ENCODE measurements at regions not wholly inside any gene's neighbourhood (a gene's known extent, or its start where the extent isn't known, plus 50 kb on each side); places are given as distances from the start of the nearest gene placed in this dataset.

DNA sequence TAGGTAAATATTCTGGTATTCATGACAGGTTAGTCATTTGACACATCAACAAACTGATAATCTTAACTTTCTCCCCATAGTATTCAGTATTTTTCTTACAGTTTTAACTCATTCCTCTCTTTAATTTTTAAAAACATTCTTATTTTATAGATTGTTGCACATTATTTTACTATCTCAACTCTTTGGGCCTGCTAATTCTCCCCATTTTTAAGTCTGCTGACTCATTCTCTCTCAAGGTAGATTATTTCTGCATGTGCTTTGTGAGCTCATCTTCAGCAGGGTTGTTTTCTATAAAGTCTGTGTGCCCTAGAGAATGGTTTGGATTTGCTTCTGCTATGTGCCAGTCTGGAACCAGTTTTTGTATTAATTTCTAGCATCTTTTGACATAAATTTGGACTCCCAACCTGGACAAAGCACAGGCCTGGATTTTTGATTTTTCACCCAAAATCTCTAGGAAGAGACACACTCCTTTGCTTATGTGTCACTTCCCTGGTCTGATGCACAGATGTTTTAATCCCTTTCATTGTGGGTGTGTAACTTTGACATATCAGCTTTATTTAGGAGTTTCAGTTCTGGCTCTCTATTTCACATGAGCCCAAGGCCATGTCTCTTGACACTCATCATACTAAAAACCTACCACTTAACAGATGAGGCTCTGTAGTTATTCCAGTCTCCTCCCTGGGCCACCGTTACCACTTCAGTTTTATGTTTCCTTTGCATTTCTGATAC lies 194.3 kb upstream of the PGRMC2 start:
- DNase-seq, result no peak

DNA sequence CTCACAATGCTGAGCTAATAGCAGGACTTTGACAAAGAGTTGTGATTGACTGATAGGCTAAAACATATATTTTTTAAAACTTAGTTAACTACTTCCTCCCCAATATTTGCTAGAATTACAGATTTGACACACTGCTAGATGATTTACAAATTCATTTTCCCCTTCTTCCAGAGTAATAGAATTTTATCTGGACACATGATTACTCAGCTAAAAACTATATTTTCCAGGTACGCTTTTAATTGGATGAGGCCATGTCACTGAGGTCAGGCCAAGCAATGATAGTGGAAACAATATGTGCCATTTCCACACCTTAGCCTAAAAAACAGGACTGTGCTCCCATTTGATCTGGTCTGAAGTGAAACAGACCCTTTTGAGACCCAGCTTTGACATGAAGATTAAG lies 193.3 kb upstream of the PGRMC2 start:
- DNase-seq, result no peak

DNA sequence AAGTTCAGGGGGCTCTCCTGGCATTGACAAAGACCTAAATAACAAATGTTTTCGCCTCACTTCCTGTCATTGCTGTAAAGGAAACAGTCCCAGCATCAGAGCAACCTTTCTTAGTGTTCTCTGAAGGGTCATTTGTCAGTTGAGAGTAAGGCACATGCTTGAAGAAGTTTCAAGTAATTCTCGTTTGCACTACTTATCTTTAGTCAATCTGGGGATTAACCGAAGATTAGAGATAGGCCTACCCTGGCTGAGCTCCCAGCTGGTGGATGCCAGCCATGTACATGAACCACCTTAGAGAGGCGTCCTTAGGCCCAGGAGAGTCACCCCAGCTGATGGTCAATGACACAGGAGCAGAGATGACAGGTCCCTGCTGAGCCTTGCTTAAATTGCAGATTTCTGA lies 189.9 kb upstream of the PGRMC2 start:
- DNase-seq, result no peak

DNA sequence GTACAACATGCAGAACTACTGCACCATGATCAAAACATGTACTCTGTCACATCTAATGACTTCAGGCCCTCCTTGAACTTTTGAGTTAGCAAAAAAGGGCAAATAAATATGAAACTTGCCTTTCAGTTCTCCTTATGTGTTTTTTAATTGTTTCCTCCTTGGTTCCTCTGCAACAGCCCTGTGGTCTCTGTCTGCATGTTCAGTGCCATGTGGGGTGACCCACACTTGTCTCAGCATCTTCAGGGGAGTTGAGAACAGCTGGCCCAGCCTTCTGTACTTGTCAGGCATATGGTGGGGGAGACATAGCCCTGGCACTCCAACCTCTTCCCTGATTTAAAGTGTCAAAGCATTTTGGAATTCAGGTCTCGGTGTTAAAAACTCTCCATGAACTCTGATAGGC lies 188.0 kb upstream of the PGRMC2 start:
- DNase-seq, result no peak

DNA sequence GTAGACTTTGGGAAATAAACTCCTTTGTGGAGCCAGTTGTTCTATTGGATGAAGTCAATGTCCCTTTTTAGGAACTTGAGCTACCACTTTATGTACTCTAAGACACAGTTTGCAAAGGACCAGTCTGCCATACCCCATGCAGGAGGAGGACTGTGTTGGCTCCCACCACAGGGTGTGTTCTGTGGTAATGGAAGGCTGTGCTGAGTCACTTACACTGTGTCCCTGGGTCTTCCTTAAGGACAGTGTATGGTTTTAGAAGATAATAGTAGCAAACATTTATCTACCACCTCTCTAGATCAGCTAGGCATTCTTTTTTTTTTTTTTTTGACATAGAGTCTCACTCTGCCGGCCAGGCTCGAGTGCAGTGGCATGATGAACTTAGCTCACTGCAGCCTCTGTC lies 184.0 kb upstream of the PGRMC2 start:
- no peak for DNase-seq

DNA sequence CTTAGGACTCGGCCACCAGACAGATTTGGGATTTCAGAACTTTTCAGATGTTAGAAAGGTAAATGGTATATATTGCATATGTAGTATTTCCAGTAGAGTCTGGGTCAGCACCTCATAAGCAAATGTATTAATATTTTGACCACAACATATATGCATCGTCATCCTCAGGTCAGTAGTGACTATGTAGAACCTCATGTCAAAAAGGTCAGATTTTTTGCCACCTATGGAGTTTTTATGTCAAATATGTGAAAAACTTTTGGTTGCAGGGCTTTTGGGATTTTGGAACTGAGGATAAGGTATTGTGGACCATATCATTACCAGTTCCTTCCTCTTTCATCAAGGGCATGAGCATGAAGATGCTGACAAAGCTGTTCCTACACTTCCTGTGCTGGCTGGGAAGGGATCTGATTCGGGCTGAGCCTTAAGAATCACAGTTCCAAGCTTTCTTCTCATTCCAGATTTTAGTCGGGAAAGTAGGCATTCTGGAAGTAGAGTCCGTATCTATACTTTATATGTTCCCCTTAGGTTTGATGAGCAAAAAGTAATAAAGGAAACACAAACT lies 183.0 kb upstream of the PGRMC2 start:
- no peak for DNase-seq

DNA sequence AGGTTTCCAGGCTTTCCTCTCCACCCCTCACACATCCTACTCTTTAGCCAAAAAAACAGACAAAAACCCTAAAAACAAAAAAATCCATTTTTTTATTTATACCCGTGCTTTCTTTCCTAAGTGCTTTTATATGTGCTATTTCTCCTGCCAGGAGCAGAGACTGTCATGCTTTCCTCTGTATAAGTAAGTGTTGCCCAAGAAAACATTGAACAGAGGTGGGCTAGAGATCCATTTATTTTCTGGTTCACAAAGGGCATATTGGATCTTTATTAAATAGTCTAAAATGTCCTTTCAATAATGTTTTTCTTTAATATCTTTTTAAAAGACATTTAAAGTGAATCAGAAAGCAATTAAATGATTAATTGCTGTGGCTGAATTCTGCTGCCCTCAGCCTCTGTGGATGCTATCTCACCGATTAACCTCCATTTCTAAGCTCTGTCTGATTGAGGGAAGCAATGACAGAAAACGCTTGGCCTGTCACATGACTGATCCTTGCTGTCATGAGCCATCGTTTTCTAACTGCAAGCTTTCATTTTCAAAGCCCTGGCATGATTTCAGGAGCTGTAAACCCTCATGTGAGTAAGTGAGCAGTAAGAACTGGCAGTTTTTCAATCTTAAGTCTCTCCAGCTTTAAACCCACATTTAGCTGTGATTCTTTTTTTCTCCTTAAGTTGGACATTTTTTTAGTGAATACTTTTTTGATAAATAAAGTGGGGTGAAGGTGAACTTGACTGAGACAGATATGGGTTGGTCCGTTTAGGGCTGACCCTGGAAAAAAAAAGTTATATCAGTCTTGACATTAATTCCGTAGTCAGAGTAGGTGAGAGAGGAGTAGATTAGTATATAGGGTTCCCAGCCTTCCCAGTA lies 180.7 kb upstream of the PGRMC2 start:
- peak; percentile 3 for DNase-seq

DNA sequence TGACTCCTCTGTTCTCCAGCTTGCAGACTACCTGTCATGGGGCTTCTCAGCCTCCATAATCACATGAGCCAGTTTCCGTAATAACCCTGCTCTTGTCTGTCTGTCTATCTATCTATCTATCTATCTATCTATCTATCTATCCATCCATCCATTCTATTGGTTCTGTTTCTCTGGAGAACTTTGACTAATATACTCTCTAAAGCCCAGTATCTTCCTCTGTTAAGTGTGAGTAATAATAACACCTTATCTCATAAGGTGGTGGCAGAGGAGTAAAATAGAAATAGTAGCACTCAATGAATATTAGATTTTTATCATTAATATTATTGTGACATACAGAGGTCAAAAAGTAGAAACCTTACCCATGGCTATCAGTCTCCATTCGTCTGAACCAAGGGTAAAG lies 177.9 kb upstream of the PGRMC2 start:
- DNase-seq, result no peak

DNA sequence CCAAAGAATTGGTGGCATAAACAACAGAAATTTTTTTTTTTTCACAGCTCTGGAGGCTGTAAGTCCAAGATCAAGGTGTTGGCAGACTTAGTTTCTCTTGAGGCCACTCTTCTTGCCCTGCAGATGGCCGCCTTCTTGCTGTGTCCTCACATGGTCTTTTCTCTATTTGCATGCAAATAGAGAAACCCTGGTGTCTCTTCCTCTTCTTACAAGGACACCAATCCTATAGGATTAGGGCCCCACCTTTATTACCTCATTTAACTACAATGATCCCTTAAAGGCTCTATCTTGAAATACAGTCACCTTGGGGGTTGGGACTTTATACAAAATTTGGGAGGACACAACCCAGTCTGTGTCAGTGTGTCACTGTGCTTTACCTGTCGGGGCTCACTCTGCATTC lies 175.4 kb upstream of the PGRMC2 start:
- no peak for DNase-seq

DNA sequence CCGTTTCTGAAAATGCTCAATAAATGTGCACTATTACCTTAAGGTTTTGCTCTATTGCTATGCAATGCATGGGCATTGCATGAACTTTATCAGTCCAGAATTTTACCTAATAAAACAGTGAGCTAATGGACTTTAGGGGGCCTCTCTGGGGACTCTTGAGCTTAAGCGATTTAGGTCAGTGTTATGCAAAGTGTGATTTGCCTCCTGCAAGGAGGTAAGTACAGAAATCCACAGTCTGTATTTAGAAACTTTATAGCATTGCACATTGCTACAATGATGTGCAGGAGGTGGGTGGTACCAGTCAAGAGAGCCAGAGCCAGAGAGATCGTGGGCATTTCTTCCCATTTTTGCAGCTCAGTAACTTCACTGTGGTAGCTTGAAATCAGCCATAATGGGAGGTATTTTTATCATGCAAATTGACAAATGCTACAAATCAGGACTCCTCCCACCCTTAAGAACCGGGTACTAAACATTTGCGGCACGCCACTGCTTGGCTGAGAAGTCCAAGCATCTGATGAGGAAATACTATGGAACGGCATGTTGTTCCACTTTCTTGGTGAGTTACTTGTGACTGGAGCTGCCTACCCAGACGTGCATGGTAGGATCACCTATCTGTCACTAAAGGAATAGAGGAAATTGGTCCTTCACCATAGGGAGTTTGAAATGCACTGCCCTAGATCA lies 174.6 kb upstream of the PGRMC2 start:
- peak; percentile 9 for DNase-seq

DNA sequence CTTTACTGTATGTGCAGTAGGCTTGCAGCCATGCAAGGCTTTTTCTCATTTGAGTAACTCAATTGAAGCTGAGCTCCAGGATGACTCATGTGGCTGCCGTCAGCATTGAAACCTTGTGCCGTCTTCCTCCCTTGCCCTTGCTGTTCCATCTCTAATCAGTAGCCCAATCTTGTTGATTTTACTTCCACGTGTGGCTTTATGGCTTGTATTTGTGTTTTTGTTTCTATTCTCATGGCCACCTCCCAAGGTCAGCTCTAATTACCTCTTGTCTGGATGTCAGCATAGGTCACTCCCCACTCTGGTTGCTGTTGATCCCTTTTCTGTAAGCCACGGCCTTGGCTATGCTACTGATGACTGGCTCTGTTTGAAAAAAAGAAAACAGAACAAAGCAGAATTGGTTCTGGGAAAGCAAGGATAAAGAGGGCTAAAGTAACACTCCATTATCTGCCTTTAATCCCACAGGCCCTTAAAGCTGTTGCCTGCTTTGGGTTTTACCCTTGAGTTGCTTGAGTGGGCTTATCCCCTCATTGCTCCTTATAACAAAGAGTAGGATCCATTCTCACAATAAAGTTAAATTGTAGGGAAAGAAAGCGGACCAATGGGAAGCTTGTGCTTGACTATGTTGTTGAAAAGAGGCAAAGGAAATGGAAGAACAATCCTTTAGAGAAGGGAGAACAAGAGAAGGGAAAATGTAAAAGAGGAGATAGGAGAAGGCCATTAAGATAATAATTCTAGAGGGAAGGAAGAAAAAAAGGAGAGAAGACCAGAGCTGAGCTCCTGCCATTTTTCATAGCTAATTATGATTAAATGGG lies 173.9 kb upstream of the PGRMC2 start:
- peak; percentile 9 for DNase-seq

DNA sequence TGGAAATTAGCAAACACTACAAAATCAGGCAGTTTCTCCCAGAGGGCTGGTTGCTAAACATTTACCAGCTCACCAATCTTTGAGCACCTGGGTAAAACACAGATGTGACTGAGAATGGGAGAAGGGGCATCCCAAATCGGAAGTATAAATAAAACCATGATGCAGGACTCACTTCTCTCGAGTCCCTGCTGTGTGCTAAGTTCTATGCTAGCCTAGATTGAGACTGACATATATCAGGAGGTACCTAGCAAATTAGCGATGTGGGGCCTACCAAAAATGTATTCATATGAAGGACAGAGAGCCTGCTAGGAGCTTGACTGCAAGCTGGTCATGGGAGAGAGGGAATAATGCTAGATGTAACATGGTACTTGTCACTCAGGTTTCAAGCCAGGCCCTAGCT lies 171.9 kb upstream of the PGRMC2 start:
- DNase-seq, result no peak

DNA sequence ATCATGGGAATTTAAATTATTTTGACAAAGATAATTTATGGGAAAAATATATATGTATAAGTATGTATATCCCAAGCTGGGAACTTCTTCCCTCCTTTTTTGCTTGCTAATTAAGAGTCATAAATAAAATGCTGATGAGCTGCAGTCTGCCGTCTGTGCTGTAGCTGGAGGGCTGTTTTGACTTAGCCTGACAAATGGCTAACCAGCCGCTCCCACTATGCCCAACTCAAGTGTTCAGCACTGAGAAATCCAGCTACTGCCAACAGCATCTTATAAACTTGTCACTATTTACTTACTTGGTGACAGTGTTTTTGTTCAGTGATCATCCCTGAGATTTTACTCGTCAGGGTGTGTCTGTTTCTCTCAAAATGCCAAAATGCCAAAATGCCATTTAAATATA lies 171.2 kb upstream of the PGRMC2 start:
- DNase-seq, result no peak

DNA sequence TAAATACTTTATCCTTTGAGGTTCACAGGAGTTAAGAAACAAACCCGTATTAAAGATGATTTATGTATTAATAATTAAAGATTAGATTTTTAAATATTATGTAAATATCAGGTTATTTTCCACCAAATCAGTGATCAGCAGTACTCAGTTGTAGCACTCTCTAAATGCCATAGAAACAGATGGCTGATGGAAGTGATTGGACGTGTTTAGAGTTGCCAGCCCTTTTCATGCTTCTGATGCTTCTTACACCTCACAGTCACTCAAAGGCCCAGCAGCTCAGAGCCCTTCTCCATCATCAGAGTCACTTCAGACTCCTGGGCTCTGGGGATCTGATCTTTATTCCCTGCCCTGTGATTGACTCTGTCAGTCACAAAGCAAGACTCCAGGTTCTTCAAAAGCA lies 170.1 kb upstream of the PGRMC2 start:
- DNase-seq, result no peak

DNA sequence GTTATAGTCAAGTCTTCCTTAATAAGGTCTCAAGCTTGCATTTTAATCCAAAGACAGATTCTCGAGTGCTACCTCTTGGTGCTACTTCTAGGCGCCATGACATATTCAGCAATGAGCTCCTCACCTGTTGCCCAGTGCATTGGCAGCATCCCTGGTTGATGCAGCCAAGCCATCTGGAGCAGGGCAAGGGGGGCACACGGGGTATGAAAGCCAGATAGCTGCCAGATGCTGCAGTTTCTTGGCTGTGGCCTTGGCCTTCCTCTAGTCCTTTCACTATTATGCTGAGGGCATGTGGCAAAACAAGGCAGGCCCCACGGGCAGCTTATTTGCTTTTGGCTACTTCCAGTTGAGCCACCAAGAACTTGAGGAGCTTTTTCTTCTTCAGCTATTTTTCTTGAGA lies 168.6 kb upstream of the PGRMC2 start:
- no peak for DNase-seq

DNA sequence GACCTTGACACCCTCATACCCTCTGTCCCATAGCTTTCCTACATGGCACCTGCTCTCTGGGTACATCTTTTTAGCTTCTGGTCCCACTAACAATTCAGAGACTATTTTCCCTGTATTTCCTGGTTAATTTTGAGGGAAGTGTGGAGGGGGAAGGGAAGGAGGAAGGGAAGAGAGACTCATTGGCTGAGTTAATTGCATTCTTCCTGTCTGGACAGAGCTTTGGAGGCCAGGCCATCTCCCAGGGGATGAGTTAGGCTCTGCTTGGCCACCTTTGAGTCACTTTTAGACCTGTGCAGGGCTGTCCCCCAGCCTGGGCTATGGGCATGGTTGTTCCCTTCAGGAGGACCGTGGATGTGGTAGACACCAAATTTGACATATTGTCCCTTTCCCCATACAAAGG lies 167.9 kb upstream of the PGRMC2 start:
- DNase-seq, result no peak

DNA sequence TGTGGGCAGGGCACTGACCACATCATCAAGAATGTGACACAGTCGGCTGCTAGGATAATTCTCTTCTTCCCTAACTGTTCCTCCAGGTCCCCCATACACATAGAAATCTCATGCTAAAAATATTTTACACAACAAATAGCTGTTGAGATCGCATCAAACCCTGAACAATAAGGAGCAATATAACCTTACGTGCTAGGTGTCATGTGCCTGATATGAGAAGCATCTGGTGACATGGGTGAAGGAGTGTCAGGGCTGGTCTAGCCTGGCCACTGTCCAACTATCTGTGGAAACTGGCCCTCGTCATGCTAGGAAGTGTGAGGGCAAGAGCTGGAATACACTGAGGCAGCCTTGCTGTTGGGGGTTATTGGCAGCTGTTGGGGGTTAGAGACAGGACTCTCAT lies 167.3 kb upstream of the PGRMC2 start:
- DNase-seq, result no peak

DNA sequence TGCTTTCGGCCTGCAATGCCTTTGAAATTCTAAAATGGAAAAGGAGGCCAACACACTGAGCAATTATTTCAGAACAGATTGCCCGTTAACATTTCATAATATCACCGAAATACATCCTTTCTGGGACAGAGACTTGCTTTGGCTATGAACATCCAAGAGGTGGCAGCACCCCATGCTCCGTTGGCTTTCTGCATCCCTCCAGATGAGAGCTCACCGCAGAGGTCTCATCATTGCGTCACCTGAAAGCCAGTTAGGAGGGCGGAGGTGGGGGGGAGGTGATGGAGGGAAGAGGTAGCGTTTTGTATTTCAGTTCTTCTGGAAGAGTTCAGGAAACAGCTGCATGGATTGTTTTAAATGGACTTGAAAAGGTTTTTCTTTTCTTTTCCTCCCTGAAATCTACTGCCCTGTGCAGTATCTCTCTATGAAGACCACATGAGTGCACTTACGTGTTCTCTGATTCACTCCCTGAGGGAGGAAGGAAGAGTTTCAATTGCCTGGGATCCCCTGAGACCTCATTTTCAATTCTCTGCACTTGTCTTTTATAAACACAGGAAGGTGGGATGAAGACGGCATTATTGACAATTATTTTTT lies 166.8 kb upstream of the PGRMC2 start:
- DNase-seq, result peak; percentile 73

DNA sequence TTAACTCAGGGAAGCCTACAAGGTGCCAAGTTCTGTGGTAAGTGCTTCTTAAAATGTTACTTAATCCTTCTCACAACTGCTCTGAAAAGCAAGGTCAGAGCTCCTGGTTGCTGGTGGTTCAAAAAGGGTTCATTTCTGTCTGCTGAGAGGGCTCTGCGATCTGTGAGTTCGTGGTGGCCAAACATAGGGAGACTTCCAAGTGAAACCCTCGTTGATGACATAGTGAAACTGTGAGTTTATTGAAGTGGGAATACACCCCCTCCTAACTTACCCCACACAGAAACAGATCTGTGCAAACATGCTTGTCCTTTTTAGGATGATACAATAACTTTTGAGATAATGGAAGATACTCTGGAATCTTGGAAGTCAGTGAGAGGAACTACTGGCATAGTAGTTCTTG lies 164.8 kb upstream of the PGRMC2 start:
- no peak for DNase-seq

DNA sequence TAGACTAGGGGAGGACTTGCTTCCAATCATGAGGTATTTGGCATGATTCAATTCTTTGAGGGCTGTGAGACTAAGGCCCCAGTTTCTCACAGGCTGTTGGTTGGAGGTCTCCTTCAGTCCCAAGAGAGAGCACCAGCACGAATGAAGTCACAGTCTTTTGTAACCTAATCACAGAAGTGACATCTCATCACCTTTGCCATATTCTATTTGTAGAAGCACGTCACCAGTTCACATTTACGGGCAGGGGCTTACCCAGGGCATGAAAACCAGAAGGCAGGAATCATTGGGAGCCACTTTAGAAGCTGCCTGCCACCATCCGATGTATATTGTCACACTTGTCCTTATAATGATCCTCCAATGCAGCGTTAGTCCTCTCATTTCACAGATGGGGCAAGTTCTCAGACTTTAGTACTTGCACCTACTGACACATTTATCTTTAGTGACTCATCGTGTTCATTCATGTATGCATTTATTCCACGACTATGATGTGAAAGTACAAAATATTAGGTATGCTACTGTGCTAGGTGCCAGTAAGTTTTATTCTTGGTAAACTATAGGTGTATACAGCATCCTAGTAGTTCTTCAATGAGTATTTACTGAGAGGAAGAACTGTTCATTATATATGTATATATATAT lies 163.8 kb upstream of the PGRMC2 start:
- DNase-seq, result no peak
